Muscle of arm (tissue), 1 donor: ENCODE measurements at regions not wholly inside any gene's neighbourhood (a gene's known extent, or its start where the extent isn't known, plus 50 kb on each side); places are given as distances from the start of the nearest gene placed in this dataset.
"Not testable (repeated sequence)": the region's sequence is repeated elsewhere in the genome, so short reads cannot be mapped to it uniquely, and the experiment has no call there.

Experiments
- DNase-seq: peaks from one replicate; pipeline ENCODE4 v3.0.0-alpha.2; 2013

GRCh38 chr6:27101824-27102223, 145.7 kb upstream of the PRSS16 start:
- DNase-seq: no peak

DNA sequence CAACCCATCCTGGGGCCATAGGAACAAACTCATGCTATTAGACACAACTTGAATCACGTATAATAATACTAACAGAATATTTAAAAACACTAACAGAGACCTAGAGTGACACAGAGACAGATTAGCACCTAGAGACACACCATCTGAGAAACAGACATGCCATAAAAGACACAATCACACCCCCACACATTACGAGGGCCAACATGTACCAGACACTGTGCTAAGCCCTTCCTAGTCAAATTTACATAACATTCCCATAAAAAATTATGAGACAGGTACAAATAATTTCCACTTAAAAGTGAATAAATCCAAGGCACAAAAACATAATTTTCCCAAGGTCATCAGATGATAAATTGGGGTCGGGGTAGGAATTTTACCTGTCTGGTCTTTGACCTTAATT, 141.1 kb upstream of the PRSS16 start:
- no peak for DNase-seq

- no peak for DNase-seq
These were observed 135.8 kb upstream of the PRSS16 start for GRCh38 chr6:27111743-27112142.

- DNase-seq: no peak
These were observed 134.5 kb upstream of the PRSS16 start for GRCh38 chr6:27112974-27113373.

DNA sequence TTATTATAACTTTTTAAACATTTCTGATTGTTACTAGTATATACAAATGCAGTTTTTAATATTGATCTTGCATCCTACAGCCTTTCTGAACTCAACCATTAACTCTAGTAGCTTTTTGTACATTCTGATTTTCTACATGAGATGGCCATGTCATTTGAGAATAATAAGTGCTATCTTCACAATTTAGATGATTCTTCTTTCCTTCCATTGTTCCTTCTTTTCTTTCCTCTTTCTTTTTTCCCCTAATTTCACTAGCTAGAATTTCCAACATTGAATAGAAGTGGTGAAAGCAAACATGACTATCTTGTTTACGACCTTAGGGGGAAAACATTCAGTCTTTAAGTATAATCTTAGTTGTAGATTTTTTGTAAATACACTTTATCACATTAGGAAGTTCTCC, 128.2 kb upstream of the PRSS16 start:
- DNase-seq: no peak

DNA sequence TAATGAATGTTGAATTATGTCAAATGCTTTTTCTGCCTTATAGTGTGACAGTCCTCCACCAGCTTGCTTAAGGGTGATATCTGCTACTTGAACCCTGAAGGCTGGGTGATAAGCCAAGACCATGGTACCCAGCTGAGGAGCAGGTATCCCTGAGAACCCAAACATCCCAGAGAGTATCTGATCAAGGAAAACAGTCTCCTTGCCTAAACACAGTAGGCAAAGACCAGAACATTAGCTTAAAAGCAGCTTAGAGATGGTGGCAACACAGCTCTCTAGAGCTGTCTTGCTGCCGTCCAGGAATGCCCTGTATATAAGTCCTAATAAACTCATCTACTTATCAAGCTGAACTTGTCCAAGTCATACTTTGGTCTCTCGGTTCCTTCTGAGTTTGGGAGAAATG, 127.7 kb upstream of the PRSS16 start:
- DNase-seq: no peak

- DNase-seq: no peak
These were observed 125.9 kb upstream of the PRSS16 start for GRCh38 chr6:27121640-27122039.

DNA sequence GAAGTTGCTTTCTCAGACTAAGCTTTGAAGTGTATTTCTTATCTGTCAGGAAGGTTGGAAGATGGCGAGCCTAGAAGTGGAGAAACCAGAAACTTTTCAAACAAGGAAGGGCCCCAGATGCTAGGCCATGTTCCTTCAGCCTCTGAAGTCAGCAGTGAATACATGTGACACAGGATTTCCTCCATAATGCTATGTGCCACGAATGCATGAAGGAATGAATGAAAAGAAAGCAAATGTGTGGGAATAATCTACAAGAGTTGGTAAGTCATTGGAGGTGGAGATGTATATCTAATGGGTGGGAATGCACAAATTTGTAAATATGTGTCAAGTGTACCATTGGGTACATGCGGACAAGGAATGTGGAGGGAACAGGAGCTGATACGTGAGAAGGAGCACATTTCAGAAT, 123.2 kb upstream of the PRSS16 start:
- DNase-seq: no peak

GRCh38 chr6:27126046-27126814, 121.3 kb upstream of the PRSS16 start:
- no peak for DNase-seq

DNA sequence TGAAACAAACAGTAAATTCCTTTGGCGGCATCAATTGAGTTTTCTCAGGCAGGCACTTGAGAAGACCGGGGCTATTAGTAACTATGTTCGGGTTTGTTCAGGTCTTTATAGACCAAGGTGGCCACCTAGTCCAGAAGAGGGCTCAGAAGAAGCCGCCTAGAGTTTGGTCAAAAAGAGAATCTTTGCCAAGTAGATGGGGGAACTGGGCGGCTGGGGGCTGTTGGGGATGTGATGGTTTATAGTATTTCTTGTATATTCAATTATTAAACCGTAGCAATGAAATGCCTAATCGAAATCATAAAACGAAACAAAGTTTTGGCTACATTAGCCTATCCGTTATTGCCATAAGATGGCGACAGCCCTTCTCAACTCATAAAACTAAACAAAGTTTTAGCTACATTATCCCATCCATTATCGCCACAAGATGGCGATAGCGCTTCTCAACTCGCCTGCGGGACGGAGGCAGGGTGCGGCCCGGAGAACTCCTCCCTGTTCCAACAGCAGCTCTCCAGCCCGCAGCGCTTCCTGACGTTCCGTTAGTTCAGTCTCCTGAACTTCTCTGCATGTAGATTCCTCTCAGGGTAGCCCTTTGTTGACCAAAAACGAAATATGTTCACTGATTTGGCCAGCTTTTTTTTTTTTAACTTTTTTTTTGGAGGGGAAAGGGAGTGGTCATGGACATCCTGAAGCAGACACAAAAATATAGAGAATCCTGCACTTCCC, 120.5 kb upstream of the PRSS16 start:
- DNase-seq: peak; percentile 97

DNA sequence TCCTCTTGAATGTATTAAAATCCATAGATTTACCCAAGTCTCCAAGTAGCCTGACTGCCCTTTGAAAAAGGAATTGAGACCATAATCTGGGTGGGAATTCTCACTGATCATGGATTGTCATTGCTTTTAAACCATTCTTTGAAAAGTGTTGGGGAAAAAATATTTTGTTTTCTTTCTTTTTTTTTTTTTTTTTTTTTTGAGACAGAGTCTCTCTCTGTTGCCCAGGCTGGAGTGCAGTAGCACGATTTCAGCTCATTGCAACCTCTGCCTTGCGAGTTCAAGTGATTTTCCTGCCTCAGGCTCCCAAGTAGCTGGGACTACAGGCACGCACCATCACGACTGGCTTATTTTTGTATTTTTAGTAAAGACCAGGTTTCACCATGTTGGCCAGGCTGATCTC, 119.6 kb upstream of the PRSS16 start:
- DNase-seq: not testable (repeated sequence)

GRCh38 chr6:27128311-27129094, 119.0 kb upstream of the PRSS16 start:
- DNase-seq: no peak

DNA sequence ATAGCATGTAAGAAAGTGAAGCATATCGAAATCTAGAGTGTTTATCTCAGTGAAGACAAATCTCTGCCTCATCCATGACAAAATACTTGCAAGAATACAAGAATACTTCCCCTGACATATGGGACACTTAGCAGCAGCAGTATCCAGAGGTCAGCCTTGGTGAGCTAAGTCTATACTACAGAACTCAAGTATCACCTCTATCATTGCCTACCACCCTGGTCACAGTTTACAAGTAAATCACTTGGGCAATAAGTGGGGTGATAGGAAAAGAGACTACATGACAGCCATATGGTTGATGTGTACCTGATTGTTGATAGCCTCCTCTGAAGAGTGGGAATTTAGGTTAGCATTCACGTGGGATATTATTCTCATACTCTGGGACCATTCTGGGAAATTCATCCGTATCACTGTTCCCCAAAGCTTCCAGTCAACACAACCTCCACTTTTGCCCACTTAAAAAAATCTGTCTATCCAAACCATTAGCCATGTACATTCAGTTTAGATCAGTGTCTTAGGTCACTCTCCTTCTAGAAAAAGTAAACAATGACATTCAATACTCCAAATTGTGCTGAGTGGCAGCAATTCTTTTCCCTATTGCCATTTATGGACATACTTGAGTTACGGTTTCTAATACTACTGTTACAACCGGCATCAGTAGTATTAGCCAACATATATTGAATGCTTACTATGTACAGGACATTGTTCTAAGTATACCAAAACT, 118.2 kb upstream of the PRSS16 start:
- DNase-seq: no peak

GRCh38 chr6:27129917-27130316, 117.6 kb upstream of the PRSS16 start:
- no peak for DNase-seq

- DNase-seq: no peak
These were observed 116.7 kb upstream of the PRSS16 start for GRCh38 chr6:27130668-27131428.

DNA sequence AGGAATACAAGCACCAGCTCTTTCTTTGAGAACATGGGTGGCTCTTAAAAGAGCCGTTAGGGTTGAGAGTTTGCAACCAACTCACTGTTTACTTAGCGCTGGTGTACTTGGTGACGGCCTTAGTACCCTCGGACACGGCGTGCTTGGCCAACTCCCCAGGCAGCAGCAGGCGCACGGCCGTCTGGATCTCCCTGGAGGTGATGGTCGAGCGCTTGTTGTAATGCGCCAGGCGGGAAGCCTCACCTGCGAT, 115.3 kb upstream of the PRSS16 start:
- DNase-seq: not testable (repeated sequence)

- DNase-seq: peak; percentile 100
These were observed 114.8 kb upstream of the PRSS16 start for GRCh38 chr6:27132532-27133280.

- peak; percentile 76 for DNase-seq
These were observed 113.9 kb upstream of the PRSS16 start for GRCh38 chr6:27133281-27134227.

- no peak for DNase-seq
These were observed 112.3 kb upstream of the PRSS16 start for GRCh38 chr6:27135087-27135657.
